HEK293T (cell line): ENCODE measurements at regions not wholly inside any gene's neighbourhood (a gene's known extent, or its start where the extent isn't known, plus 50 kb on each side); places are given as distances from the start of the nearest gene placed in this dataset.

Experiments
- FOXA1 ChIP-seq: fragments of 450-650 bp; IDR thresholded peaks from 2 replicates; pipeline ENCODE4 v1.6.1; 2016; ENCODE audit warnings: mild to moderate bottlenecking
- FOXM1 ChIP-seq: fragments of 450-650 bp; IDR thresholded peaks from 2 replicates; pipeline ENCODE4 v1.6.1; 2017; ENCODE audit warnings: mild to moderate bottlenecking, borderline replicate concordance
- HDGF ChIP-seq: fragments of 450-650 bp; IDR thresholded peaks from 2 replicates; pipeline ENCODE4 v1.6.1; 2017; ENCODE audit warnings: antibody characterized with exemption, borderline replicate concordance
- SP1 ChIP-seq: fragments of 450-650 bp; IDR thresholded peaks from 2 replicates; pipeline ENCODE4 v1.6.1; 2017

- TF ChIP-seq SP1 = no peak
- TF ChIP-seq HDGF = no peak
- TF ChIP-seq FOXM1 = no peak
- TF ChIP-seq FOXA1 = no peak
Observed at GRCh38 chr7:131222171-131222570, 105.5 kb upstream of the MKLN1 start.
